OCI-LY3 (cell line): ENCODE measurements at regions not wholly inside any gene's neighbourhood (a gene's known extent, or its start where the extent isn't known, plus 50 kb on each side); places are given as distances from the start of the nearest gene placed in this dataset.

ENCODE experiments used
- H2AFZ ChIP-seq: fragments of 200-600, 300-600 bp; shearing (Covaris generic); 2 replicates; pipeline ENCODE4 v1.6.0; 2014; ENCODE audit warnings: antibody characterized with exemption, low read depth, low read length
- H3K27ac ChIP-seq: fragments of 200-600, 300-600 bp; sonication (generic); 2 replicates; pipeline ENCODE4 v1.5.1; 2014; ENCODE audit warnings: mild to moderate bottlenecking, low read length, moderate library complexity, mixed read lengths
- H3K27me3 ChIP-seq: fragments of 200-600, 300-600 bp; sonication (generic); 2 replicates; pipeline ENCODE4 v1.6.1; 2014; ENCODE audit warnings: low read depth, low read length, mixed read lengths
- H3K36me3 ChIP-seq: fragments of 200-600, 300-600 bp; sonication (generic); replicated peaks from 2 replicates; pipeline ENCODE3; 2014; ENCODE audit warnings: low read depth, low read length, mixed read lengths
- H3K4me1 ChIP-seq: fragments of 300-600, 200-600 bp; sonication (generic); 2 replicates; pipeline ENCODE4 v1.6.1; 2014; ENCODE audit warnings: low read length, mixed read lengths
- H3K4me2 ChIP-seq: fragments of 200-600, 300-600 bp; sonication (generic); 2 replicates; pipeline ENCODE4 v1.6.1; 2014; ENCODE audit warnings: low read length, mixed read lengths
- H3K4me3 ChIP-seq: fragments of 300-600, 200-600 bp; sonication (generic); 2 replicates; pipeline ENCODE4 v1.5.1; 2014; ENCODE audit warnings: antibody characterized with exemption, mild to moderate bottlenecking, low read length, moderate library complexity
- H3K79me2 ChIP-seq: fragments of 300-600, 200-600 bp; shearing (Covaris generic); 2 replicates; pipeline ENCODE4 v1.6.1; 2014; ENCODE audit warnings: mild to moderate bottlenecking, low read length, mixed read lengths
- H3K9ac ChIP-seq: fragments of 300-600, 200-600 bp; shearing (Covaris generic); 2 replicates; pipeline ENCODE4 v1.6.0; 2014; ENCODE audit warnings: mild to moderate bottlenecking, low read length, moderate library complexity
- H3K9me3 ChIP-seq: fragments of 200-600, 300-600 bp; shearing (Covaris generic); 2 replicates; pipeline ENCODE4 v1.6.1; 2014; ENCODE audit warnings: low read length, mixed read lengths; ENCODE audit not compliant: insufficient read depth
- H4K20me1 ChIP-seq: fragments of 200-600, 300-600 bp; sonication (generic); 2 replicates; pipeline ENCODE4 v1.6.1; 2016; ENCODE audit warnings: low read length, mixed read lengths; ENCODE audit not compliant: insufficient read depth
- CTCF ChIP-seq: fragments of 200-600, 300-600 bp; sonication (generic); IDR thresholded peaks from 2 replicates; pipeline ENCODE4 v1.5.1; 2014; ENCODE audit warnings: antibody characterized with exemption, low read length, low read depth
- EZH2phosphoT487 ChIP-seq: fragments of 200-600 bp; shearing (Covaris generic); IDR thresholded peaks from 2 replicates; pipeline ENCODE4 v1.6.1; 2018; ENCODE audit warnings: antibody characterized with exemption, mixed run types, low read depth

DNA sequence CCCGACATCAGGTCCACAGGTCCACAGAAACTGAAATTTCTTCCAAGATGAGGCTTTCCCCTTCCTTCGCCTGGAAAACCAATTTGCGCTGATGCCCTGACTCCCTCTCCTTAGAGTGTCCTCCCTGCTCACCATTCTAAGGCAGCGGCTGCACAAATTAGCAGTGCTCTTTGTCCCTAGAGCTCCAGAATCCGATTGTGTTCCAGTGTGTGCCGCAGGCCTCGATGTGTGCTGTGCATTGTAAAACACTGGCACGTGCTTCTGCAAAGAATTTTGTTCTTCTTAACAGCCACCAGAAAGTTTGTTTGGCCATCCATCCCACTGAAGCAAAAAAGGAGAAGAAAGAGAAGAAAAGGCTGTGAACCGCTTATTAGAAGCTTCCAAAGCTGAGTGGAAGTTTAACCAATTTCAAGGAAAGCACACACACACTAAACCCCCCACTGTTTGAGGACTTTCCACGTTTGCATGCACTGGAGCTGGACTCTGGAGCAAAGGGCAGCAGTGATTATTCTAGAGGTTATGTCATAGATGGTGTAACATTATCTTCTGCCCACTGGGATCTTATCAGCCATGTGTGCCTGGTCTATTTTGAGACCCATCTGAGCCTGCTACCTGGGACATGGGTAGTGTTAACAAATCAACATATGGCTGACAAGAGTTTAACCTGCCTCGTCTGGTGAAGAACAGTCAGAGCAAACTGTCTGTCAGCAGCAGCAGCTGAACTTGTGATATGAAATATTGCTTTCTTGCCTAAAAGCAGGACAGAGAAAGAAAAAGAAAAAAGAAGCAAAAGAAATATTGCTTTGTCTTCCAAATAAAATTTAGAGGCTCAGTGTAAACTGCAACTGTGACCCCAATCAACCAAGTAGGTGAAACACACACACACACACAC, 64.9 kb upstream of the RREB1 start:
- Histone ChIP-seq H3K27me3 (0 out of 2 replicates have a peak, but pooled peaks cover 4% of the 10 kb centered on the region), H3K4me3 (no peak overlapping the region), H3K9me3 (no peaks in the 10 kb centered on the region), H4K20me1 (no peaks in the 10 kb centered on the region), H3K9ac (no peak overlapping the region), H3K79me2 (no peaks in the 10 kb centered on the region), H3K27ac (no peak overlapping the region), H3K4me1 (peaks cover 23% of the 10 kb centered on the region), H3K4me2 (no peak overlapping the region), H3K36me3 (no peaks in the 10 kb centered on the region), H2AFZ (no peak overlapping the region)
- TF ChIP-seq CTCF, result no peak
- no peak for TF ChIP-seq EZH2phosphoT487

- Histone ChIP-seq H3K4me3 (no peak overlapping the region), H3K9me3 (no peaks in the 10 kb centered on the region), H3K36me3 (no peaks in the 10 kb centered on the region), H3K27ac (no peak overlapping the region), H3K4me2 (no peak overlapping the region), H4K20me1 (no peaks in the 10 kb centered on the region), H3K79me2 (no peaks in the 10 kb centered on the region), H3K27me3 (0 out of 2 replicates have a peak, but pooled peaks cover 4% of the 10 kb centered on the region), H3K9ac (no peak overlapping the region), H3K4me1 (peaks cover 27% of the 10 kb centered on the region), H2AFZ (no peak overlapping the region)
- TF ChIP-seq EZH2phosphoT487, result no peak
- no peak for TF ChIP-seq CTCF
Observed at GRCh38 chr6:7045331-7045730, 62.4 kb upstream of the RREB1 start.

- H3K36me3 ChIP-seq, result no peaks in the 10 kb centered on the region
- H3K9ac ChIP-seq, result no peak overlapping the region
- H3K4me1 ChIP-seq, result peaks cover 31% of the 10 kb centered on the region
- H2AFZ ChIP-seq, result no peak overlapping the region
- no peaks in the 10 kb centered on the region for H4K20me1 ChIP-seq
- no peak overlapping the region for H3K4me3 ChIP-seq
- no peaks in the 10 kb centered on the region for H3K79me2 ChIP-seq
- H3K27ac ChIP-seq, result no peak overlapping the region
- no peaks in the 10 kb centered on the region for H3K9me3 ChIP-seq
- H3K27me3 ChIP-seq, result 0 out of 2 replicates have a peak, but pooled peaks cover 4% of the 10 kb centered on the region
- no peak overlapping the region for H3K4me2 ChIP-seq
- TF ChIP-seq CTCF, result no peak
- TF ChIP-seq EZH2phosphoT487, result no peak
Observed at GRCh38 chr6:7045746-7046145, 62.0 kb upstream of the RREB1 start.

DNA sequence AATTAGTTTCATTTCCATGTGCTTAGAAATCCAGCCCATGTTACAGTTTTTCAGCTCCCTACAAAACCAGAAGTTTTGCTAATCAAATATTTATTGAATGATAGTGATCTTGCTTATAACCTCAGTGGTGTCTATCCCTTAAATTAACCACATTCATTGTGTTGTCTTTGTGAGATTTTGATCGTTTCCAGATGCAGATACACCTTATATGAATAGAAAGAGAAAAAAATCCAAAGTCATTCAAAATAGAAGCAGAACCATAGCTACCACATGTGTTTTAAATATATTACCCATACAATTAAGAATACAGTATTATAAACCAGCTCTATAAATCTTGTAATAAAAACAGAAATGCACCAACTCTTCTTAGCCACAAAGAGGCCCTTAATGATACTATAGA, 60.6 kb upstream of the RREB1 start:
- H3K79me2 ChIP-seq, result no peaks in the 10 kb centered on the region
- H3K4me3 ChIP-seq, result no peak overlapping the region
- H4K20me1 ChIP-seq, result no peaks in the 10 kb centered on the region
- H3K9me3 ChIP-seq, result no peaks in the 10 kb centered on the region
- 0 out of 2 replicates have a peak, but pooled peaks cover 4% of the 10 kb centered on the region for H3K27me3 ChIP-seq
- H3K9ac ChIP-seq, result no peak overlapping the region
- no peak overlapping the region for H2AFZ ChIP-seq
- no peaks in the 10 kb centered on the region for H3K36me3 ChIP-seq
- peaks cover 22% of the 10 kb centered on the region for H3K4me1 ChIP-seq
- no peak overlapping the region for H3K27ac ChIP-seq
- TF ChIP-seq CTCF, result no peak
- no peak for TF ChIP-seq EZH2phosphoT487
- peak overlapping the region; percentile 35 for H3K4me2 ChIP-seq
